ENCODE measurements at regions not wholly inside any gene's neighbourhood (a gene's known extent, or its start where the extent isn't known, plus 50 kb on each side); places are given as distances from the start of the nearest gene placed in this dataset.

DNA sequence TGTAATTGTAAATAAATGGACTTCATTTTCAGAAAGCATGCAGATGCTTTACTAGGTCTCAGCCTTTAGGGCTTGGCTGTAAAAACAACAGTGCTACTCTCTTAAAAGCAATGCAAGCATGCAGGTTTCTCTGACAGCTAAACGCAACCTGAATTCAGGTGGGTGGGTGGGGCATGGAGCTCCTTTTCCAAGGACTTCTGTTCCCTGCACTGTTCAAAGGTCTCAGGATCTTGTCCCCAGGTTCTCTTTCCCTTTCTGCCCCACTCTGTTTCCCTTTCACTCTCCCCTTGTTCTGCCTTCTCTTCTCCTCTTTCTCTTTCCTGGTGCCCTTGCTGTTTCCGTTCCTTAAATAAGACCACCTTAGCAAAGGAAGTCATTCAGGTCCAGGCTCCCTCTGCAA, 1527.5 kb upstream of the SLC10A2 start:
- no peak for TF ChIP-seq POLR2AphosphoS5 (IDR thresholded peaks at IDR 0.05; ENCODE audit: insufficient read depth in 1 of 2, low read depth in 1 of 2)
- TF ChIP-seq, protein P1, sequence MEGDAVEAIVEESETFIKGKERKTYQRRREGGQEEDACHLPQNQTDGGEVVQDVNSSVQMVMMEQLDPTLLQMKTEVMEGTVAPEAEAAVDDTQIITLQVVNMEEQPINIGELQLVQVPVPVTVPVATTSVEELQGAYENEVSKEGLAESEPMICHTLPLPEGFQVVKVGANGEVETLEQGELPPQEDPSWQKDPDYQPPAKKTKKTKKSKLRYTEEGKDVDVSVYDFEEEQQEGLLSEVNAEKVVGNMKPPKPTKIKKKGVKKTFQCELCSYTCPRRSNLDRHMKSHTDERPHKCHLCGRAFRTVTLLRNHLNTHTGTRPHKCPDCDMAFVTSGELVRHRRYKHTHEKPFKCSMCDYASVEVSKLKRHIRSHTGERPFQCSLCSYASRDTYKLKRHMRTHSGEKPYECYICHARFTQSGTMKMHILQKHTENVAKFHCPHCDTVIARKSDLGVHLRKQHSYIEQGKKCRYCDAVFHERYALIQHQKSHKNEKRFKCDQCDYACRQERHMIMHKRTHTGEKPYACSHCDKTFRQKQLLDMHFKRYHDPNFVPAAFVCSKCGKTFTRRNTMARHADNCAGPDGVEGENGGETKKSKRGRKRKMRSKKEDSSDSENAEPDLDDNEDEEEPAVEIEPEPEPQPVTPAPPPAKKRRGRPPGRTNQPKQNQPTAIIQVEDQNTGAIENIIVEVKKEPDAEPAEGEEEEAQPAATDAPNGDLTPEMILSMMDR (IDR thresholded peaks at IDR 0.05), result no peak
- TF ChIP-seq POLR2A (IDR thresholded peaks at IDR 0.05), result no peak

Measured in vagina (tissue), 2 donors.